ENCODE measurements at regions not wholly inside any gene's neighbourhood (a gene's known extent, or its start where the extent isn't known, plus 50 kb on each side); places are given as distances from the start of the nearest gene placed in this dataset.

DNA sequence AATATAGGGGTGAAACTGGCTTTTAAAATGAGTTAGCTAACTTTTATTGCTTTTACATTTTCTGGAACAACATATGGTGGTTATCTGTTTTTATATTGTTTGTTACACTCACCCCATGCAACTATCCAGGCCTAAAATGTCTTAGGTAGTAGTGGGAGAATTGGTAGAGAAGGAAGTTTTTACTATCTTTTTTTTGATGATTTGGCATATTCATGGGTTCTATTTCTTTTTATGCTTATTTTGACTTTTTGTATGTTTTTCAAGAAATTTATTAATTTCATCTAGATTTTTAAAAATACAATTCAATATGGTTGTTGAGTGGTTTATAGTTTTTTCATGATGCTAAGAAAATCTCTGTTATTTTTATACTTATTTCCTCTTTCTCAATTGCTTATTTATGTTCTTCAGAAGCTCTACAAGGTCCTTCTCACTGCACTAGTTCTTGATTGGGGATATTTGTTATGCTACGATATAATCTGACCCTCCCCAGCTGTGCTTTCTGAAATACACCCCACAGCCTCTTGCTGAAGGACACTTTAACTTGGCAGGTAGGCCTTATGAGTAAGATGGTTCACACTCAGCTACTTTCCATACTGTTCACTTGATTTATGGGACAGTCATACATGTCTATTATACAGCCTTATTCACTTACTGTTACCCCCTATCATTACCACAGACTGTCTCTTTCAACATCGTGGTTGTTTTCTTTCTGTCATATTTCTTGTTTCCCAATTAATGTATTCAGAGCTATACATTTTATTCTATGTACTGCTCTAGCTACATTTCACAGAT is 431.2 kb downstream of the METTL15 start:
- TF ChIP-seq EZH2 (IDR thresholded peaks at IDR 0.05; ENCODE audit: insufficient read depth, low read length) = no peak
- TF ChIP-seq, protein P1, sequence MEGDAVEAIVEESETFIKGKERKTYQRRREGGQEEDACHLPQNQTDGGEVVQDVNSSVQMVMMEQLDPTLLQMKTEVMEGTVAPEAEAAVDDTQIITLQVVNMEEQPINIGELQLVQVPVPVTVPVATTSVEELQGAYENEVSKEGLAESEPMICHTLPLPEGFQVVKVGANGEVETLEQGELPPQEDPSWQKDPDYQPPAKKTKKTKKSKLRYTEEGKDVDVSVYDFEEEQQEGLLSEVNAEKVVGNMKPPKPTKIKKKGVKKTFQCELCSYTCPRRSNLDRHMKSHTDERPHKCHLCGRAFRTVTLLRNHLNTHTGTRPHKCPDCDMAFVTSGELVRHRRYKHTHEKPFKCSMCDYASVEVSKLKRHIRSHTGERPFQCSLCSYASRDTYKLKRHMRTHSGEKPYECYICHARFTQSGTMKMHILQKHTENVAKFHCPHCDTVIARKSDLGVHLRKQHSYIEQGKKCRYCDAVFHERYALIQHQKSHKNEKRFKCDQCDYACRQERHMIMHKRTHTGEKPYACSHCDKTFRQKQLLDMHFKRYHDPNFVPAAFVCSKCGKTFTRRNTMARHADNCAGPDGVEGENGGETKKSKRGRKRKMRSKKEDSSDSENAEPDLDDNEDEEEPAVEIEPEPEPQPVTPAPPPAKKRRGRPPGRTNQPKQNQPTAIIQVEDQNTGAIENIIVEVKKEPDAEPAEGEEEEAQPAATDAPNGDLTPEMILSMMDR (IDR thresholded peaks at IDR 0.05; ENCODE audit: insufficient read depth, low read depth, low read length) = no peak
- H3K4me2 ChIP-seq (ENCODE audit: low read length) = no peak overlapping the region
- no peak for DNase-seq (ENCODE audit: low read depth)
- no peak overlapping the region for H3K27ac ChIP-seq (ENCODE audit: low read depth, low read length)
- H3K79me2 ChIP-seq (ENCODE audit: insufficient read depth, low read length) = no peaks in the 10 kb centered on the region
- no peaks in the 10 kb centered on the region for H3K36me3 Mint-ChIP-seq (ENCODE audit: low read depth, unreplicated experiment)
- FAIRE-seq = no peak
- no peak overlapping the region for H3K9ac ChIP-seq (ENCODE audit: low read length)
- no peak overlapping the region for H3K4me3 ChIP-seq (ENCODE audit: insufficient read depth, low read depth, low read length)
- H3K27me3 Mint-ChIP-seq (ENCODE audit: low read depth, unreplicated experiment) = no peaks in the 10 kb centered on the region
- no peaks in the 10 kb centered on the region for H3K36me3 ChIP-seq (ENCODE audit: insufficient read depth, low read length)
- H3K9me3 Mint-ChIP-seq (ENCODE audit: unreplicated experiment) = no peaks in the 10 kb centered on the region
- H3K9me3 ChIP-seq (ENCODE audit: insufficient read depth, low read depth, low read length) = no peaks in the 10 kb centered on the region
- H3K27me3 ChIP-seq (ENCODE audit: insufficient read depth, low read length) = no peaks in the 10 kb centered on the region
- H3K4me1 Mint-ChIP-seq (ENCODE audit: low read depth, unreplicated experiment) = no peaks in the 10 kb centered on the region
- H3K4me1 ChIP-seq (ENCODE audit: insufficient read depth, low read length) = no peaks in the 10 kb centered on the region
- H2AFZ ChIP-seq (ENCODE audit: low read depth, low read length) = no peak overlapping the region
- no peak overlapping the region for H3K27ac Mint-ChIP-seq (ENCODE audit: unreplicated experiment)
- no peaks in the 10 kb centered on the region for H4K20me1 ChIP-seq (ENCODE audit: insufficient read depth, low read length)
- no peak overlapping the region for H3K4me3 Mint-ChIP-seq (ENCODE audit: unreplicated experiment)

DNA sequence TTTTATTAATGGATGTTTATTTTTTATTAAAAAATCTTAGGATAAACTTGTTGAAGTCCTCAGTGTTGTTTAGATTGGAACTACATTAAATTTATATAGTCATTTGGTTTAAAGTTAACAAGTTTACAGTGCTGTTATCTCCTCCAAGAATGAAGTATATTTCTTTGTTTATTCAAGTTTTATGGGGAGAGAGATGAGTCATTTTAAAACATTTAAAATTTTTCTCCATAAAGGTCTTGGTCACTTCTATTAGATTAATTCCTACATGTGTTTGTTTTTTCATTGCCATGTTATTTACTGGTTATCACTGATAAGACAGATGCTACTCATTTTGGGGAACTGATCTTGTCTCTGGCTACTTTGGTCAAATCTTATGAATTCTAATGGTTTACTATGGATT is 429.6 kb downstream of the METTL15 start:
- H3K9me3 Mint-ChIP-seq (ENCODE audit: unreplicated experiment) = no peaks in the 10 kb centered on the region
- Histone ChIP-seq H3K36me3 (ENCODE audit: insufficient read depth, low read length) (no peaks in the 10 kb centered on the region), H3K9ac (ENCODE audit: low read length) (no peak overlapping the region), H3K4me1 (ENCODE audit: insufficient read depth, low read length) (no peaks in the 10 kb centered on the region), H3K4me2 (ENCODE audit: low read length) (no peak overlapping the region), H3K4me3 (ENCODE audit: insufficient read depth, low read depth, low read length) (no peak overlapping the region), H4K20me1 (ENCODE audit: insufficient read depth, low read length) (no peaks in the 10 kb centered on the region), H3K27me3 (ENCODE audit: insufficient read depth, low read length) (no peaks in the 10 kb centered on the region), H3K9me3 (ENCODE audit: insufficient read depth, low read depth, low read length) (no peaks in the 10 kb centered on the region), H3K79me2 (ENCODE audit: insufficient read depth, low read length) (no peaks in the 10 kb centered on the region), H3K27ac (ENCODE audit: low read depth, low read length) (no peak overlapping the region), H2AFZ (ENCODE audit: low read depth, low read length) (no peak overlapping the region)
- DNase-seq (ENCODE audit: low read depth) (no peak), FAIRE-seq (no peak)
- no peaks in the 10 kb centered on the region for H3K4me1 Mint-ChIP-seq (ENCODE audit: low read depth, unreplicated experiment)
- no peaks in the 10 kb centered on the region for H3K27me3 Mint-ChIP-seq (ENCODE audit: low read depth, unreplicated experiment)
- H3K36me3 Mint-ChIP-seq (ENCODE audit: low read depth, unreplicated experiment) = no peaks in the 10 kb centered on the region
- TF ChIP-seq, protein P1 (IDR thresholded peaks at IDR 0.05; ENCODE audit: insufficient read depth, low read depth, low read length) = no peak
- no peak for TF ChIP-seq EZH2 (IDR thresholded peaks at IDR 0.05; ENCODE audit: insufficient read depth, low read length)
- no peak overlapping the region for H3K4me3 Mint-ChIP-seq (ENCODE audit: unreplicated experiment)
- no peak overlapping the region for H3K27ac Mint-ChIP-seq (ENCODE audit: unreplicated experiment)
